ENCODE measurements at regions not wholly inside any gene's neighbourhood (a gene's known extent, or its start where the extent isn't known, plus 50 kb on each side); places are given as distances from the start of the nearest gene placed in this dataset.

DNA sequence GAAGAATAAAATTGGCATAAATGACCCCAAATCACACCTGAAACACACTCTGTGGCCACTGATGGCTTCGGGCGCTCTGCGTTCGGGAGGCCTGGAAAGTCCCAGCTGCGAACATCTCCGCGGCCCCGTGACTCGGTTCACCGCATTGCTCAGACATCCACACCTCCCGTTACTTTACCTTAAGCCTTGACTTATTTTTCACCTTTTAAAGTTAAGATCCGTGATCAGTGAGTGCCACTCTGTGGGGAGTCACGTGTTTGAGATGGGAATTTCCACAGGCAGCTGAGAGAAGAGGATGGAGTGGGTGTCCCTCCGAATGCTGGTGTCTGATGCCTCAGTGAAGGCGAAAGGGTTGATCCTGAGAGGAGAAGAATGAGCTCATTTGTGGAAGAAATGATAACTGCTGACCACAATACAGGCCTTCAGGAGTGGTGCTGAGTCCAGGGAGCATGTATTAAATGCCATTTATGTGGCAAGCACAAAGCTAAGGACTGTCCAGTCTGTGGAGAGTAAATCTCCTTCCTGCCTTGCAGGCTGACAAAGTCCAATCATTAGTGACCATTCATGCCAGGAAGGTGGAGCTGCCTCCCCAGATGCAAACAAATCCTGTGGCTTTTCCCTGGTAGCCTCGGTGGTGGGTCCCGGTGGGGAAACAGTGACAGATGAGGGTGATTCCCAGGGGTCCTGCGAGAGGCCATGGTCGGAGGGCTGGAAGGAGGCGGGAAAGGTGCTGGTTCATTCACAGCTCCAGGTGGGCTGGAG is 168.8 kb downstream of the RTP5 start:
- ChIA-PET CTCF (interaction anchor here (2.8 kb wide), 1 partner anchor 87 kb away, joined by 9 read pairs; no protein-coding TSS in a partner anchor), POLR2A (no interaction called here)
- TF ChIP-seq CTCF (IDR thresholded peaks at IDR 0.05; ENCODE audit: insufficient read depth, low read length, missing control alignments): no peak
- no peak for DNase-seq (ENCODE audit: low read depth, low spot score)
- no peak overlapping the region for H3K4me3 ChIP-seq (ENCODE audit: low read depth, low read length)

DNA sequence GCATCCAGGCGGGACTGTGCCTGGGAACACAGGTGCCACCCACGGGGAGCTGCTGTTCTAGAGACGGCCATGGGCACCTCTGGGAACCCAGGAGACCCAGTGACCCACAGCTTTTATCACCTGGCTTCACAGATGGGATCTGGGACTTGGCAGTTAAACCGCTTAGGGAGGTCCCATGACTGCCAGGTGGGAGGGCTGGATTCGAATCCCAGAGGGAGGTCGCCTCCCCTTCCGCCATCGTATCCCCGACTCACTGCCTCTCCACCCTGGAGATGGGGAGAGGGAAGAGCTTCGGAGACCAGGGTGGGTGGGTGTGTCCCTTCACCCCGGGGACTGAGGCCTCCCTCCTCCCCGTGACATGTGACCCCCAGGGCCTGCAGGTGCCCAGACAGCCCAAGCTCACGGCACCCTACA is 169.4 kb downstream of the RTP5 start:
- POLR2A ChIA-PET: no interaction called here
- TF ChIP-seq CTCF (IDR thresholded peaks at IDR 0.05; ENCODE audit: insufficient read depth, low read length, missing control alignments): no peak
- CTCF ChIA-PET: interaction anchor here (2.8 kb wide), 1 partner anchor 88 kb away, joined by 9 read pairs; no protein-coding TSS in a partner anchor
- H3K4me3 ChIP-seq (ENCODE audit: low read depth, low read length): no peak overlapping the region
- DNase-seq (ENCODE audit: low read depth, low spot score): no peak

DNA sequence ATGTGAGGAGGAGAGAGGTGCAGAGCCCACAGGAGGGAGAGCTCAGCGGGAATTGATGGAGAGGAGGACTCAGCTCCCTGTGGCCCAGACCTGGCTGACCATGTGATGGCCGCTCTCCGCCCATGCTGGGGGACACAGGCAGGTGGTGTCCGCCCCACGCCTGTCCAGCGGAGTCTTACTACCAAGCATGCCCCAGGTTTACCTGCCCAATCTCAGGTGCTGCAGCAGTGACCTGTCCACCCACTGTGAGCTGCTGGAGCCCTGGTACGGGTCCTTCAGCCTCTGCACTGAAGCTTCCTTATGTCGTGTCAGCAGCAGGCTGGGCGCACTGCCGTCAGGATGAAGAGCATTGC is 170.8 kb downstream of the RTP5 start:
- POLR2A ChIA-PET: no interaction called here
- CTCF ChIA-PET: no interaction called here
- no peak for TF ChIP-seq CTCF (IDR thresholded peaks at IDR 0.05; ENCODE audit: insufficient read depth, low read length, missing control alignments)

GRCh38 chr2:242040681-242041080 is 171.2 kb downstream of the RTP5 start:
- ChIA-PET CTCF (no interaction called here), POLR2A (no interaction called here)
- no peak for TF ChIP-seq CTCF (IDR thresholded peaks at IDR 0.05; ENCODE audit: insufficient read depth, low read length, missing control alignments)

More for the DNA sequence above, 170.8 kb downstream of the RTP5 start:
- DNase-seq (ENCODE audit: low read depth, low spot score): no peak
- no peak overlapping the region for H3K4me3 ChIP-seq (ENCODE audit: low read depth, low read length)

GRCh38 chr2:242041816-242042215 is 172.3 kb downstream of the RTP5 start:
- TF ChIP-seq CTCF (IDR thresholded peaks at IDR 0.05; ENCODE audit: insufficient read depth, low read length, missing control alignments): no peak
- ChIA-PET CTCF (no interaction called here), POLR2A (no interaction called here)
- DNase-seq (ENCODE audit: low read depth, low spot score): no peak
- no peak overlapping the region for H3K4me3 ChIP-seq (ENCODE audit: low read depth, low read length)

More at GRCh38 chr2:242040681-242041080, 171.2 kb downstream of the RTP5 start:
- no peak for DNase-seq (ENCODE audit: low read depth, low spot score)
- no peak overlapping the region for H3K4me3 ChIP-seq (ENCODE audit: low read depth, low read length)

GRCh38 chr2:242043538-242044312 is 174.2 kb downstream of the RTP5 start:
- TF ChIP-seq CTCF (IDR thresholded peaks at IDR 0.05; ENCODE audit: insufficient read depth, low read length, missing control alignments): no peak
- H3K4me3 ChIP-seq (ENCODE audit: low read depth, low read length): no peak overlapping the region
- POLR2A ChIA-PET: no interaction called here
- CTCF ChIA-PET: no interaction called here
- no peak for DNase-seq (ENCODE audit: low read depth, low spot score)
